ENCODE measurements at regions not wholly inside any gene's neighbourhood (a gene's known extent, or its start where the extent isn't known, plus 50 kb on each side); places are given as distances from the start of the nearest gene placed in this dataset.

DNA sequence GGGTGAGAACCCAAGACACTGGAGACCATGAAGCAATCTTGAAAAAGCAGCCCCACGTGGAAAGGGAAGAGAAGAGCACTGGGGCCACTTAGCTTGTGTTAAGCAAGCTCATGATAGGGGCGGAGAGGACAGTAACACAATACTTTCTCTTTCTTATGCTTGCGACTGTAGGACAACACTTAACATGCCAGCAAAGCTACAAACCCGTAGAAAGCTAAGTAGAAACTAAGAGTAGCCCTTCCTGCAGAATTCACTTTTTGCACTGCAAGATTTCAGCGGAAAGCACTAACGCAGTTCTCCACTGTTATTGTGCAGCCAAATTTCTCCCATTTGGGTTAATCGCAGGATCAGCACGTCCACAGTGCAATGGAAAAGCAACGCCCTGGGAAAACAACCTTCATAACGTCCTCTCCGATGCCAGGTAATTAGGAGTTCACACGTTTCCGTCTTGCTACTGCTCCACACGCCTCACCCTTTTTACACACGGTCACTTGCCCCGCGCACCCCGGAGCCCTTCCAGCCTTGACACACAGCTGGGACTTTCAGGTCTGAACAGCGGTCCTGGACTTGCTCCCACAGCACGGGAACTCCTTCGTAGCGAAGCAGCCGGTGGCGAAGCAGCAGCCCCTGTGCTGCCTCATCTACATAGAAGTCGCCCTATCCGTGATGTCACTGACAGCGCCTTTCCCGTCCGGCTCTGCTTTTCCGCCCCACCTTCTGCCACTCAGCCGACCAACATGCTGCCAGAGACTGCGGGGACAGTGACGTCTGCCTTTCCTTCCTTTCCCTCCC lies 148.6 kb downstream of the PPIAL4G start (continued):
- TF ChIP-seq, protein P1, sequence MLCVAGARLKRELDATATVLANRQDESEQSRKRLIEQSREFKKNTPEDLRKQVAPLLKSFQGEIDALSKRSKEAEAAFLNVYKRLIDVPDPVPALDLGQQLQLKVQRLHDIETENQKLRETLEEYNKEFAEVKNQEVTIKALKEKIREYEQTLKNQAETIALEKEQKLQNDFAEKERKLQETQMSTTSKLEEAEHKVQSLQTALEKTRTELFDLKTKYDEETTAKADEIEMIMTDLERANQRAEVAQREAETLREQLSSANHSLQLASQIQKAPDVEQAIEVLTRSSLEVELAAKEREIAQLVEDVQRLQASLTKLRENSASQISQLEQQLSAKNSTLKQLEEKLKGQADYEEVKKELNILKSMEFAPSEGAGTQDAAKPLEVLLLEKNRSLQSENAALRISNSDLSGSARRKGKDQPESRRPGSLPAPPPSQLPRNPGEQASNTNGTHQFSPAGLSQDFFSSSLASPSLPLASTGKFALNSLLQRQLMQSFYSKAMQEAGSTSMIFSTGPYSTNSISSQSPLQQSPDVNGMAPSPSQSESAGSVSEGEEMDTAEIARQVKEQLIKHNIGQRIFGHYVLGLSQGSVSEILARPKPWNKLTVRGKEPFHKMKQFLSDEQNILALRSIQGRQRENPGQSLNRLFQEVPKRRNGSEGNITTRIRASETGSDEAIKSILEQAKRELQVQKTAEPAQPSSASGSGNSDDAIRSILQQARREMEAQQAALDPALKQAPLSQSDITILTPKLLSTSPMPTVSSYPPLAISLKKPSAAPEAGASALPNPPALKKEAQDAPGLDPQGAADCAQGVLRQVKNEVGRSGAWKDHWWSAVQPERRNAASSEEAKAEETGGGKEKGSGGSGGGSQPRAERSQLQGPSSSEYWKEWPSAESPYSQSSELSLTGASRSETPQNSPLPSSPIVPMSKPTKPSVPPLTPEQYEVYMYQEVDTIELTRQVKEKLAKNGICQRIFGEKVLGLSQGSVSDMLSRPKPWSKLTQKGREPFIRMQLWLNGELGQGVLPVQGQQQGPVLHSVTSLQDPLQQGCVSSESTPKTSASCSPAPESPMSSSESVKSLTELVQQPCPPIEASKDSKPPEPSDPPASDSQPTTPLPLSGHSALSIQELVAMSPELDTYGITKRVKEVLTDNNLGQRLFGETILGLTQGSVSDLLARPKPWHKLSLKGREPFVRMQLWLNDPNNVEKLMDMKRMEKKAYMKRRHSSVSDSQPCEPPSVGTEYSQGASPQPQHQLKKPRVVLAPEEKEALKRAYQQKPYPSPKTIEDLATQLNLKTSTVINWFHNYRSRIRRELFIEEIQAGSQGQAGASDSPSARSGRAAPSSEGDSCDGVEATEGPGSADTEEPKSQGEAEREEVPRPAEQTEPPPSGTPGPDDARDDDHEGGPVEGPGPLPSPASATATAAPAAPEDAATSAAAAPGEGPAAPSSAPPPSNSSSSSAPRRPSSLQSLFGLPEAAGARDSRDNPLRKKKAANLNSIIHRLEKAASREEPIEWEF (CRISPR knock-in tag; IDR thresholded peaks at IDR 0.05), result no peak
- no peak; the same call in 1 of the 2 replicates for TF ChIP-seq ZBTB49 (CRISPR knock-in tag; IDR thresholded peaks at IDR 0.05; ENCODE audit: borderline replicate concordance)
- peak; percentile 88 for TF ChIP-seq STAT5A (IDR thresholded peaks at IDR 0.05; ENCODE audit: borderline replicate concordance, low read length)
- peak; percentile 99 for TF ChIP-seq ELF4 (CRISPR knock-in tag; IDR thresholded peaks at IDR 0.05)
- peak; percentile 77 for TF ChIP-seq ZNF143 (CRISPR knock-in tag; IDR thresholded peaks at IDR 0.05)
- TF ChIP-seq KAT2B (IDR thresholded peaks at IDR 0.05; ENCODE audit: low read depth, low read length), result no peak
- TF ChIP-seq SMARCB1 (IDR thresholded peaks at IDR 0.05; ENCODE audit: insufficient read length, low read depth), result no peak
- TF ChIP-seq SP2 (IDR thresholded peaks at IDR 0.05; ENCODE audit: extremely low read depth, low read depth, low read length, poor library complexity, severe bottlenecking), result no peak
- TF ChIP-seq, protein P2, sequence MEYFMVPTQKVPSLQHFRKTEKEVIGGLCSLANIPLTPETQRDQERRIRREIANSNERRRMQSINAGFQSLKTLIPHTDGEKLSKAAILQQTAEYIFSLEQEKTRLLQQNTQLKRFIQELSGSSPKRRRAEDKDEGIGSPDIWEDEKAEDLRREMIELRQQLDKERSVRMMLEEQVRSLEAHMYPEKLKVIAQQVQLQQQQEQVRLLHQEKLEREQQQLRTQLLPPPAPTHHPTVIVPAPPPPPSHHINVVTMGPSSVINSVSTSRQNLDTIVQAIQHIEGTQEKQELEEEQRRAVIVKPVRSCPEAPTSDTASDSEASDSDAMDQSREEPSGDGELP (CRISPR knock-in tag; IDR thresholded peaks at IDR 0.05; ENCODE audit: borderline replicate concordance), result peak; percentile 85
- TF ChIP-seq HDAC1 (IDR thresholded peaks at IDR 0.05), result peak; percentile 7 to 41; a peak in 3 of 4 replicates
- peak; percentile 98 for TF ChIP-seq MTA3 (IDR thresholded peaks at IDR 0.05; ENCODE audit: borderline replicate concordance)
- TF ChIP-seq ZNF217 (CRISPR knock-in tag; IDR thresholded peaks at IDR 0.05), result no peak
- TF ChIP-seq STAT5B (CRISPR knock-in tag; IDR thresholded peaks at IDR 0.05), result no peak
- peak; percentile 81 for TF ChIP-seq NELFE (IDR thresholded peaks at IDR 0.05; ENCODE audit: insufficient read depth, insufficient read length)
- 0 out of 2 replicates have a peak, but pooled peaks have one; percentile 14 for TF ChIP-seq CBFA2T2 (conservative IDR thresholded peaks at IDR 0.05)
- no peak for TF ChIP-seq SNRNP70 (optimal IDR thresholded peaks at IDR 0.05; ENCODE audit: low read depth, low read length)
- no peak for TF ChIP-seq TSC22D4 (tag; IDR thresholded peaks at IDR 0.05)
- TF ChIP-seq ZNF347 (CRISPR knock-in tag; IDR thresholded peaks at IDR 0.05; ENCODE audit: low read depth), result peak; percentile 69; the same call in 1 of the 2 replicates
- TF ChIP-seq CXXC5 (CRISPR knock-in tag; IDR thresholded peaks at IDR 0.05), result peak; percentile 87

All from K562 (cell line).